Mesenchymal stem cell (in vitro differentiated cells and primary cell): ENCODE measurements at regions not wholly inside any gene's neighbourhood (a gene's known extent, or its start where the extent isn't known, plus 50 kb on each side); places are given as distances from the start of the nearest gene placed in this dataset.

ENCODE experiments used
- DNase-seq: peaks from one replicate; pipeline ENCODE4 v3.0.0-alpha.2; 2013
- H2AFZ ChIP-seq: one replicate; pipeline ENCODE4 v1.6.1; 2013; ENCODE audit warnings: low read depth, mild to moderate bottlenecking, control low read depth, inconsistent platforms, low read length, moderate library complexity
- H2AK5ac ChIP-seq: 2 replicates; pipeline ENCODE4 v1.6.1; 2013; ENCODE audit warnings: low read length, moderate library complexity, mild to moderate bottlenecking, inconsistent platforms; ENCODE audit not compliant: severe bottlenecking
- H2BK120ac ChIP-seq: one replicate; pipeline ENCODE4 v1.6.1; 2013; ENCODE audit warnings: low read depth, mild to moderate bottlenecking, inconsistent platforms, low read length, moderate library complexity
- H2BK12ac ChIP-seq, 2 experiments: one replicate each; pipeline ENCODE4 v1.6.1; 2013; ENCODE audit warnings: inconsistent platforms in 2 of 2, low read length in 2 of 2, mild to moderate bottlenecking in 2 of 2, moderate library complexity in 2 of 2, control low read depth in 1 of 2
- H2BK15ac ChIP-seq: one replicate; pipeline ENCODE4 v1.6.1; 2013; ENCODE audit warnings: mild to moderate bottlenecking, low read depth, inconsistent platforms; ENCODE audit not compliant: poor library complexity, severe bottlenecking
- H2BK5ac ChIP-seq: 2 replicates; pipeline ENCODE4 v1.6.1; 2013; ENCODE audit warnings: low read depth, mild to moderate bottlenecking, low read length, control low read depth, inconsistent platforms; ENCODE audit not compliant: poor library complexity, severe bottlenecking
- H3K14ac ChIP-seq, 2 experiments: one replicate each; pipeline ENCODE4 v1.6.1; 2013; ENCODE audit warnings: inconsistent platforms in 2 of 2, low read length in 2 of 2, control low read depth in 1 of 2, mild to moderate bottlenecking in 1 of 2, moderate library complexity in 1 of 2
- H3K18ac ChIP-seq, 2 experiments: one replicate each; pipeline ENCODE4 v1.6.1; 2013; ENCODE audit warnings: inconsistent platforms in 2 of 2, low read length in 2 of 2, control low read depth in 1 of 2, low read depth in 1 of 2, mild to moderate bottlenecking in 1 of 2
- H3K23ac ChIP-seq, 2 experiments: one replicate each; pipeline ENCODE4 v1.6.1; 2013; ENCODE audit warnings: inconsistent platforms in 2 of 2, low read length in 2 of 2, mild to moderate bottlenecking in 2 of 2, moderate library complexity in 2 of 2, control low read depth in 1 of 2
- H3K27ac ChIP-seq: 2 replicates; pipeline ENCODE4 v1.5.1; 2013; ENCODE audit warnings: mild to moderate bottlenecking, moderate library complexity, low read length, control low read depth, inconsistent platforms; ENCODE audit not compliant: poor library complexity, severe bottlenecking
- H3K27me3 ChIP-seq, 2 experiments: 2 replicates each; pipeline versions ENCODE4 v1.6.1 to v1.7.0; 2013; ENCODE audit warnings: low read length in 2 of 2, mild to moderate bottlenecking in 2 of 2, moderate library complexity in 2 of 2, control low read depth in 1 of 2, inconsistent platforms in 1 of 2; ENCODE audit not compliant: control insufficient read depth in 1 of 2, insufficient read depth in 1 of 2
- H3K36me3 ChIP-seq, 2 experiments: 2 replicates each; pipeline versions ENCODE4 v1.6.1 to v1.7.0; 2013; ENCODE audit warnings: low read length in 2 of 2, control low read depth in 1 of 2, inconsistent platforms in 1 of 2, low read depth in 1 of 2, mild to moderate bottlenecking in 1 of 2; ENCODE audit not compliant: insufficient read depth in 2 of 2, control insufficient read depth in 1 of 2
- H3K4ac ChIP-seq, 2 experiments: one replicate each; pipeline ENCODE4 v1.6.1; 2013; ENCODE audit warnings: inconsistent platforms in 2 of 2, low read length in 2 of 2, mild to moderate bottlenecking in 2 of 2, moderate library complexity in 2 of 2, control low read depth in 1 of 2, low read depth in 1 of 2
- H3K4me1 ChIP-seq: 2 replicates; pipeline ENCODE4 v1.6.1; 2013; ENCODE audit warnings: low read depth, low read length, control low read depth; ENCODE audit not compliant: control insufficient read depth, insufficient read depth
- H3K4me2 ChIP-seq: 2 replicates; pipeline ENCODE4 v1.6.1; 2013; ENCODE audit warnings: low read length, mild to moderate bottlenecking, inconsistent platforms; ENCODE audit not compliant: poor library complexity, severe bottlenecking
- H3K4me3 ChIP-seq, 2 experiments: 2 replicates each; pipeline versions ENCODE4 v1.5.1 to v1.7.0; 2013; ENCODE audit warnings: low read length in 2 of 2, mild to moderate bottlenecking in 2 of 2, control low read depth in 1 of 2, low read depth in 1 of 2; ENCODE audit not compliant: insufficient read depth in 1 of 2
- H3K79me1 ChIP-seq: replicated peaks from 2 replicates; pipeline ENCODE4 v1.6.1; 2013; ENCODE audit warnings: mild to moderate bottlenecking, control low read depth, low read length, inconsistent platforms; ENCODE audit not compliant: poor library complexity, severe bottlenecking
- H3K9ac ChIP-seq: 2 replicates; pipeline ENCODE4 v1.7.0; 2013; ENCODE audit warnings: mild to moderate bottlenecking, low read length, moderate library complexity
- H3K9me3 ChIP-seq: 2 replicates; pipeline ENCODE4 v1.7.0; 2013; ENCODE audit warnings: mild to moderate bottlenecking, low read length; ENCODE audit not compliant: control insufficient read depth
- H4K8ac ChIP-seq: one replicate; pipeline ENCODE4 v1.6.1; 2013; ENCODE audit warnings: inconsistent platforms, mild to moderate bottlenecking, low read length, moderate library complexity
- H4K91ac ChIP-seq: one replicate; pipeline ENCODE4 v1.6.1; 2013; ENCODE audit warnings: mild to moderate bottlenecking, low read length, inconsistent platforms
- WGBS: methylation state at CpG from one replicate; pipeline ENCODE4 v1.1.7; 2013; ENCODE audit warnings: mixed read lengths; 5-methylcytosine and 5-hydroxymethylcytosine counted together

DNA sequence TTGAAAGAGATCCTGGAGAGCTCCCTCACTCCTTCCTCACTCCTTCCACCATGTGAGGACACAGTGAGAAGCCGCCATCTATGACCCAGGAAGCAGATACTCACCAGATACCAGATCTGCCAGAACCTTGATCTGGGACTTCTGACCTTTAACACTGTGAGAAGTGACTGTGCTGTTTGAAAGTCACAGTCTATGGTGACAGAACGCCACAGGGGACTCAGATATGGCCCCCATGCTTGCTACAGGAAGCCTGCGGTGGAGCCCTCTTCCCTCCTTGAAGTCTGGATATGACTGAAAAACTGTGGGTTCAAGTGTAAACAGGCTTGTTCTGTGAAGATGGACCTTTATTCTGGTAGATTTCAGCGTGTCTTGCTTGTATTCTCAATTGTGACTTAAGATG is 297.8 kb downstream of the KLF6 start:
- H3K23ac ChIP-seq: no peak overlapping the region
- peak overlapping the region; percentile 41 for H2AK5ac ChIP-seq
- H3K9me3 ChIP-seq: no peaks in the 10 kb centered on the region
- H4K91ac ChIP-seq: no peak overlapping the region
- no peak overlapping the region for H4K8ac ChIP-seq
- no peak overlapping the region for H3K14ac ChIP-seq
- no peak overlapping the region for H3K27ac ChIP-seq
- no peak overlapping the region for H2BK120ac ChIP-seq
- no peaks in the 10 kb centered on the region for H3K36me3 ChIP-seq
- no peak overlapping the region for H3K4ac ChIP-seq
- no peak overlapping the region for H2AFZ ChIP-seq
- DNase-seq: no peak
- H3K4me3 ChIP-seq: no peak overlapping the region
- peak overlapping the region in 1 of 2 experiments; percentile 35 for H3K18ac ChIP-seq
- H3K4me1 ChIP-seq: peaks cover 14% of the 10 kb centered on the region
- no peak overlapping the region for H2BK5ac ChIP-seq
- no peak overlapping the region for H3K9ac ChIP-seq
- no peaks in the 10 kb centered on the region for H3K79me1 ChIP-seq
- no peaks in the 10 kb centered on the region for H3K27me3 ChIP-seq
- no peak overlapping the region for H2BK15ac ChIP-seq
- H2BK12ac ChIP-seq: peak overlapping the region in 1 of 2 experiments; percentile 29
- H3K4me2 ChIP-seq: no peak overlapping the region
- WGBS: 62% methylated on average over 3 of the region's 4 CpGs

DNA sequence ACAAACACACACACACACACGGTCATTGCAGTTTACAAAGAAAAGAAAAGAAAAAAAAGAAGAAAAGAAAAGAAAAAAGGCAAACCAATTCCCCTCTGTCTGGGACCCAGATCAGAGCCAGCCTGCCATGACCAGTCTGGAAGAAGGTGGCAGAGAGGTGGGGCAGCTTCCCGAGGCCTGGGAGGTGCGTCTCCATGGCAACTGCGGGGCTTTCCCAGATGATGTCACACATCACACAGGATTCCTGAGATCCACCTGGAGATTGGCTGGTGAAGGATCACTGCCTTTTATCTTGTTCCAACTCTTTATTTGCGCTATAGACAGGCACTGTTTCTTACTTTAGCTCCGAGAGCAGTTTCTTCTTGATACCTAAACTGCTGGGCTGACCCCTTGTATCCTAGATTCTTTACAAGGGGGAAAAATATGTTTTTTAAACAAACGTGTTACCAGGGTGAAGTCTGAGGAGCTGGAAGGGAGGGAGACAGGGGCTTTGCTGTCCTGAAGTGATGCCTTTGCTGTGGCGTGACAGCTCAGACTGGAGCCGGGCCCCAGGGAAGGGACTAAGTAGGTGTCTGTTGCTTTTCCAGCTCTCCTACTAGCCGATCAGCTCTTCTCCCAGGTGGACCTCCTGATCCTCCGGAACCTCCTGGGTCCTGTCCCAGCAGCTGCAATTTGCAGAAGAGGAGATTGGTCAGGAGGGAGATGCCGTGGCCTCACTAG is 298.5 kb downstream of the KLF6 start:
- Histone ChIP-seq H3K27ac (no peak overlapping the region), H2BK120ac (no peak overlapping the region), H3K4me2 (no peak overlapping the region), H2BK12ac (peak overlapping the region in 1 of 2 experiments; percentile 64), H3K4me1 (peaks cover 17% of the 10 kb centered on the region), H3K9me3 (no peaks in the 10 kb centered on the region), H4K91ac (peak overlapping the region; percentile 53), H3K23ac (no peak overlapping the region), H2BK15ac (no peak overlapping the region), H3K27me3 (no peaks in the 10 kb centered on the region), H3K14ac (no peak overlapping the region), H2AFZ (no peak overlapping the region), H3K4ac (peak overlapping the region in 1 of 2 experiments; percentile 53), H3K9ac (no peak overlapping the region), H2AK5ac (peak overlapping the region; percentile 11), H3K79me1 (no peaks in the 10 kb centered on the region), H2BK5ac (no peak overlapping the region), H3K4me3 (no peak overlapping the region), H3K18ac (peak overlapping the region in 1 of 2 experiments; percentile 35), H4K8ac (no peak overlapping the region), H3K36me3 (no peaks in the 10 kb centered on the region)
- WGBS: 76% methylated on average over 10 of the region's 12 CpGs
- peak; percentile 67 for DNase-seq

GRCh38 chr10:3485057-3485686 is 299.8 kb downstream of the KLF6 start:
- WGBS: 95% methylated on average over 15 of the region's 15 CpGs
- Histone ChIP-seq H4K91ac (no peak overlapping the region), H3K18ac (peak overlapping the region; percentile 87 to 91)

DNA sequence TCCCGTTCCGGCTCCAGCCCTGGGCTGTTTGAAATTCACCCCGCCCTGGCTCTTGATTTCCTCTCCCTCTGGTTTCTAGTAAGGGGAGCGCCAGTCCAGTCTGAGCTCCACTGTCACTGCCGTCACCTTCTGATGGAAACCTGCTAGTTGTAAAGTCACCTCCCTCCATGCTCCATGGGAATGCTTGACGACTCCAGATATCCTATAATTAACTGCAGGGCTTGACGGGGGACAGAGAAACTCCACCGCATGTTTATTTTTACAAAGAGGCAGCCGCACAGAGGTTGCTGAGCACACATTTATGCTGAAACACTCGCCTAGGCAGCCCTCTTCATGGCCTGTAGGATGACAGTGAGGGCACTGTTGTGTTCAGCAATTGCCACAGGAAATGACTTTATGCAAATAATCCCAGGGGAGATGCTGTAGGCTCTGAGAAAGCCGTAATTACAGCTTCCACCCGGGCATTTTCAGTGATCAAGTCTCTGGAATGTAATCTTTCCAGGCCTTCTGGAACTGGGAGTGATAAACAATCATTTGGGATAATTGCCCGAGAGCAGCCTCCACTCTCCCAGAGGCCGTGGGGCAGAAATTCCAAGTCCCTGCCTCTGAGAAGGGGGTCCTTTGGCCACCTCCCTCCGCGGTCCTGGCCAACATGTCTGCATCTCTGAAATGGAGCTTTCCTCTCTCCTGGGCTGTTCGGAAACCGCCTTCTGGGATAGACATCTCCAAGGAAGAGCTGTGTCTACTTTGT is 300.5 kb downstream of the KLF6 start:
- no peaks in the 10 kb centered on the region for H3K36me3 ChIP-seq
- peak overlapping the region; percentile 87 to 91 for H3K18ac ChIP-seq
- no peak overlapping the region for H3K9ac ChIP-seq
- WGBS: 28% methylated on average over 18 of the region's 18 CpGs
- peak overlapping the region; percentile 40 for H2AK5ac ChIP-seq
- peak overlapping the region; percentile 80 for H4K91ac ChIP-seq
- H2BK120ac ChIP-seq: peak overlapping the region; percentile 81
- H4K8ac ChIP-seq: peak overlapping the region; percentile 73
- H3K79me1 ChIP-seq: no peaks in the 10 kb centered on the region
- no peak overlapping the region for H3K4me3 ChIP-seq
- H2BK12ac ChIP-seq: peak overlapping the region; percentile 21 to 88
- no peak overlapping the region for H3K14ac ChIP-seq
- peak overlapping the region; percentile 31 for H2BK15ac ChIP-seq
- peak overlapping the region; percentile 51 to 59 for H3K4ac ChIP-seq
- H3K27me3 ChIP-seq: no peaks in the 10 kb centered on the region
- H2BK5ac ChIP-seq: no peak overlapping the region
- H3K9me3 ChIP-seq: no peaks in the 10 kb centered on the region
- H3K23ac ChIP-seq: no peak overlapping the region
- no peak overlapping the region for H3K4me2 ChIP-seq
- H3K4me1 ChIP-seq: peaks cover 17% of the 10 kb centered on the region
- peak overlapping the region; percentile 6 for H2AFZ ChIP-seq
- no peak overlapping the region for H3K27ac ChIP-seq
- DNase-seq: peak; percentile 90

More at GRCh38 chr10:3485057-3485686, 299.8 kb downstream of the KLF6 start:
- H3K23ac ChIP-seq: no peak overlapping the region
- H2BK5ac ChIP-seq: no peak overlapping the region
- H3K4me3 ChIP-seq: no peak overlapping the region
- H4K8ac ChIP-seq: peak overlapping the region; percentile 73
- no peak overlapping the region for H3K4me2 ChIP-seq
- no peaks in the 10 kb centered on the region for H3K27me3 ChIP-seq
- peak overlapping the region; percentile 6 for H2AFZ ChIP-seq
- H3K4me1 ChIP-seq: peaks cover 17% of the 10 kb centered on the region
- H2BK120ac ChIP-seq: peak overlapping the region; percentile 81
- no peaks in the 10 kb centered on the region for H3K9me3 ChIP-seq
- no peaks in the 10 kb centered on the region for H3K79me1 ChIP-seq
- H2AK5ac ChIP-seq: peak overlapping the region; percentile 52
- H3K9ac ChIP-seq: no peak overlapping the region
- H3K4ac ChIP-seq: peak overlapping the region; percentile 51 to 59
- no peaks in the 10 kb centered on the region for H3K36me3 ChIP-seq
- H2BK12ac ChIP-seq: peak overlapping the region; percentile 84 to 93
- DNase-seq: no peak
- H3K14ac ChIP-seq: no peak overlapping the region
- no peak overlapping the region for H2BK15ac ChIP-seq
- no peak overlapping the region for H3K27ac ChIP-seq
